ENCODE measurements at regions not wholly inside any gene's neighbourhood (a gene's known extent, or its start where the extent isn't known, plus 50 kb on each side); places are given as distances from the start of the nearest gene placed in this dataset.

DNA sequence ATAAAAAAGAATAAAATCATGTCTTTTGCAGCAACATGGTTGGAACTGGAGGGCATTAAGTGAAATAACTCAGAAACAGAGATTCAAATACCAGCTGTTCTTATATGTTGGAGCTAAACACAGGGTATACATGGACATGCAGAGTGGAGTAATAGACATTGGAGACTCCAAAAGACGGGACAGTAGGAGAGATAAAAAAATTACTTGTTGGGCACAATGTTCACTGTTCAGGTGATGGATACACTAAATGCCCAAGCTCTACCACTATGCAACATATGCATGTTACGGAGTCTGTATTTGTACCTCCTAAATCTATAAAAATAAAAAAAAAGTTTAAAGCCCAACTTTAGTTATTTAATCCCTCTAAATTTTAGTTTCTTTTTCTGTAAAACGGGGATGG is 184.6 kb upstream of the TPK1 start:
- no peak overlapping the region for H4K5ac ChIP-seq (ENCODE audit: insufficient read length, low read depth, low read length)
- H3K79me2 ChIP-seq (ENCODE audit: control insufficient read depth in 1 of 2, insufficient read depth in 2 of 2, low read length in 2 of 2) = no peaks in the 10 kb centered on the region
- no peak overlapping the region for H4K8ac ChIP-seq (ENCODE audit: extremely low read depth, insufficient read depth, low read length)
- no peaks in the 10 kb centered on the region for H3K27me3 ChIP-seq (replicated peaks in 1 of 4; ENCODE audit: control insufficient read depth in 3 of 4, extremely low read depth in 1 of 4, insufficient read depth in 3 of 4, low read length in 3 of 4)
- POLR2A ChIA-PET (ENCODE audit: partially characterized antibody) = no interaction called here
- H3K56ac ChIP-seq (replicated peaks; ENCODE audit: insufficient read length, low read depth, low read length) = no peak overlapping the region
- H3K9me3 ChIP-seq (ENCODE audit: insufficient read depth in 2 of 2, low read depth in 1 of 2, low read length in 1 of 2) = no peaks in the 10 kb centered on the region
- no peak overlapping the region for H3K4me3 ChIP-seq (ENCODE audit: extremely low read depth in 1 of 4, insufficient read depth in 2 of 4, low read depth in 3 of 4, low read length in 4 of 4)
- CTCF ChIA-PET (ENCODE audit: partially characterized antibody) = interaction anchor here (1.0 kb wide), 1 partner anchor 165 kb away, joined by 4 read pairs; no protein-coding TSS in a partner anchor
- no peak overlapping the region for H2AFZ ChIP-seq (ENCODE audit: low read length)
- H4K91ac ChIP-seq (replicated peaks; ENCODE audit: insufficient read length, low read length) = no peak overlapping the region
- H2AK5ac ChIP-seq (ENCODE audit: low read depth, low read length) = no peak overlapping the region
- no peak overlapping the region for H2BK20ac ChIP-seq (ENCODE audit: low read length)
- 88% methylated on average over 3 of the region's 3 CpGs; no CpG with 5 or more reads in 1 of the 2 experiments for WGBS, 2 experiments (ENCODE audit: extremely low coverage in 1 of 2, insufficient coverage in 1 of 2, insufficient read length in 1 of 2, insufficient replicate concordance in 2 of 2, low coverage in 1 of 2, low lambda C conversion rate in 2 of 2, missing lambda C conversion rate in 1 of 2)
- no peak overlapping the region for H2BK15ac ChIP-seq (ENCODE audit: low read length)
- no peaks in the 10 kb centered on the region for H3K23me2 ChIP-seq (ENCODE audit: low read depth, low read length)
- no peak overlapping the region for H3K4ac ChIP-seq (replicated peaks; ENCODE audit: insufficient read length, low read depth, low read length)
- no peak overlapping the region for H3K14ac ChIP-seq (ENCODE audit: insufficient read length)
- H3K79me1 ChIP-seq (ENCODE audit: low read depth, low read length) = no peaks in the 10 kb centered on the region
- DNase-seq (ENCODE audit: low read depth in 1 of 2, low spot score in 2 of 2) (no peak), FAIRE-seq (no peak)
- no peaks in the 10 kb centered on the region for H3K4me1 ChIP-seq (replicated peaks in 1 of 4; ENCODE audit: control insufficient read depth in 3 of 4, insufficient read depth in 4 of 4, low read length in 3 of 4)
- H2BK5ac ChIP-seq (ENCODE audit: low read depth, low read length) = no peak overlapping the region
- H4K20me1 ChIP-seq (replicated peaks in 1 of 2; ENCODE audit: control insufficient read depth in 1 of 2, insufficient read depth in 2 of 2, low read length in 2 of 2) = no peaks in the 10 kb centered on the region
- no peak overlapping the region for H2BK12ac ChIP-seq (ENCODE audit: low read depth, low read length)
- no peak overlapping the region for H2BK120ac ChIP-seq (replicated peaks; ENCODE audit: low read depth, low read length)
- no peak overlapping the region for H3K27ac ChIP-seq (ENCODE audit: low read depth, low read length)
- H3K9ac ChIP-seq (replicated peaks in 1 of 4; ENCODE audit: extremely low read depth in 1 of 4, low read depth in 3 of 4, low read length in 3 of 4) = no peak overlapping the region
- H3K23ac ChIP-seq (ENCODE audit: insufficient read length) = no peak overlapping the region
- no peaks in the 10 kb centered on the region for H3K36me3 ChIP-seq (ENCODE audit: control insufficient read depth in 2 of 4, insufficient read depth in 4 of 4, low read length in 3 of 4)
- no peak overlapping the region for H3K18ac ChIP-seq (ENCODE audit: extremely low read depth, low read length)
- no peak overlapping the region for H3K4me2 ChIP-seq (ENCODE audit: insufficient read depth in 1 of 2, low read depth in 2 of 2, low read length in 2 of 2)
- no peak for TF ChIP-seq SRF (IDR thresholded peaks at IDR 0.05; ENCODE audit: low read depth, low read length)
- TF ChIP-seq MAFK (IDR thresholded peaks at IDR 0.05; ENCODE audit: low read depth, low read length) = no peak
- TF ChIP-seq ASH2L (IDR thresholded peaks at IDR 0.05; ENCODE audit: low read length) = no peak
- TF ChIP-seq BCL11A (IDR thresholded peaks at IDR 0.05; ENCODE audit: low read depth in 2 of 2, low read length in 2 of 2) = no peak
- no peak for TF ChIP-seq CEBPB (IDR thresholded peaks at IDR 0.05; ENCODE audit: low read depth, low read length)
- TF ChIP-seq HDAC2 (IDR thresholded peaks at IDR 0.05; ENCODE audit: borderline replicate concordance in 1 of 2, low read depth in 2 of 2, low read length in 2 of 2) = no peak
- no peak for TF ChIP-seq SP1 (IDR thresholded peaks at IDR 0.05; ENCODE audit: low read depth, low read length)
- TF ChIP-seq JUN (IDR thresholded peaks at IDR 0.05; ENCODE audit: low read depth, low read length) = no peak
- no peak for TF ChIP-seq SIX5 (IDR thresholded peaks at IDR 0.05; ENCODE audit: low read depth, low read length)
- TF ChIP-seq KDM4A (IDR thresholded peaks at IDR 0.05; ENCODE audit: low read depth, low read length, severe bottlenecking) = no peak
- no peak for TF ChIP-seq EP300 (IDR thresholded peaks at IDR 0.05; ENCODE audit: borderline replicate concordance in 1 of 2, low read depth in 2 of 2, low read length in 2 of 2)
- TF ChIP-seq KDM1A (IDR thresholded peaks at IDR 0.05; ENCODE audit: borderline replicate concordance, low read length) = no peak
- no peak for TF ChIP-seq SUZ12 (IDR thresholded peaks at IDR 0.05; ENCODE audit: low read length)
- no peak for TF ChIP-seq SIN3A (conservative IDR thresholded peaks at IDR 0.05 in 1 of 2, IDR thresholded peaks at IDR 0.05 in 1 of 2; ENCODE audit: low read depth in 1 of 2, low read length in 2 of 2)
- no peak for TF ChIP-seq RAD21 (IDR thresholded peaks at IDR 0.05 in 1 of 2, conservative IDR thresholded peaks at IDR 0.05 in 1 of 2; ENCODE audit: low read depth in 2 of 2, low read length in 2 of 2)
